ENCODE measurements at regions not wholly inside any gene's neighbourhood (a gene's known extent, or its start where the extent isn't known, plus 50 kb on each side); places are given as distances from the start of the nearest gene placed in this dataset.
A peak's percentile ranks its signal among the peaks of the same experiment; 100 is the strongest.

DNA sequence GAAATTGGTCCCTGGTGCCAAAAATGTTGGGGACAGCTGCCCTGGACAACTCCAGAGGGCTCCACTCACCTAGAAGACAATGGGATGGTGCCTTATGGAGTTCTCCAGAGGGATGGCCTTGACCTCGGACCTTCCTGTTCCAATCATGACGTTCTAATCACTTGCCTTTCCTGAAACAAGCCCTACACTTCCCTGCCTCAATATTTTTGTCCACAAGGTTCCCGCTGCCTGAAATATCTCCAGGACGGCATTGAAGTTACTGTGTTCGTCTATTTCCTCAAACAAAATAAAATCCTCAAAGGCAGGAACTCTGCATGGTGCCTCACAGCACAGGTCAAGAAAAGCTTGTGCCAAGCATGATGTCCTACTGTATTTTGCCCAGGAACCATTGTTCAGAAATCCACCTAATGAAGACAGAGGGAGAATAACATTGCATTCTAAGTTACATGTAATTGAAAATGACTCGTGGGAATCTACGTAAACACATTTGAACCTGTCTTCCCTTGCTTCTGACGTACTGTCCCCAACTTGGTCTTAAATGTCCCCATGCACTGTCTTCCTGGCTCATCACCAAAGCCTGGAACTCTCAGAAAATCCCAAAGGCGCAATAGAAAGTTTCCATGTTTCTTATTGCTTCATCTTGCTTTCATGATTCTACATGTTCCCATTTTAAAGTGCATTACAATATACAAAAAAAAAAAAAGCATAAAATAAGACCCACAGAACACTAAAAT is 342.3 kb upstream of the NRP1 start:
- Mint-ChIP-seq H3K36me3 (no peaks in the 10 kb centered on the region), H3K27ac (no peak overlapping the region), H3K4me1 (no peaks in the 10 kb centered on the region), H3K27me3 (no peaks in the 10 kb centered on the region), H3K4me3 (no peak overlapping the region), H3K9me3 (peaks cover 3% of the 10 kb centered on the region)
- ATAC-seq: no peak

DNA sequence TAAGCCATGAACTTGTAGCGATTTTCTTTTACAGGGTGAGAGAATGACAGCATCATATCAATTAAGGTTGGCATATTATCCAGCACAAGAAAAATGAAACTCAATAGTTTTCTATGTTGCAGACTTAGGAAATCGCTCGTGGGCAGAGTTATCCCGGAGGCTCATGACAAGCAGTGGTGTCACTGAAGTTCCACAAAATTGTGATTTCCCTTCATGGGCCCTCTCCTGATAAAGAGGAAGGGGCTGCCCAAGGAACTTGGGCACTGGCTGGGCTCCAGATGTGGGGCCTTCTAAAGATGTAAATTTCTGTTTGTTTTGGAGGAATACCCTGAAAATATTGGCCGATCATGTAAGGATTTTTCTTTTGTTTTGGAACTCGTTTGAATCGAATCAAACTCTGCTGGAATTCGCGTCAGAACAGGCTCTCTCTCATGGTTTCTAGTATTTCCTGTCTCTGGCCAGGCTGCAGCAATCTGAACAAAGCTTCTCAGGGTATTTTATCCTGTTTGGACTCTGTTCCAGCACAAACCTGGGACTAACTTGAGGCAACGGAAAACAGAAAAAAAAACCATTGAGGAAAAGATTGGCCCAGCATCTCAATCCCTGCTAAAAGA is 340.6 kb upstream of the NRP1 start:
- H3K4me1 Mint-ChIP-seq: no peaks in the 10 kb centered on the region
- peaks cover 3% of the 10 kb centered on the region for H3K9me3 Mint-ChIP-seq
- H3K36me3 Mint-ChIP-seq: no peaks in the 10 kb centered on the region
- H3K27me3 Mint-ChIP-seq: no peaks in the 10 kb centered on the region
- H3K27ac Mint-ChIP-seq: no peak overlapping the region
- no peak for ATAC-seq
- no peak overlapping the region for H3K4me3 Mint-ChIP-seq

DNA sequence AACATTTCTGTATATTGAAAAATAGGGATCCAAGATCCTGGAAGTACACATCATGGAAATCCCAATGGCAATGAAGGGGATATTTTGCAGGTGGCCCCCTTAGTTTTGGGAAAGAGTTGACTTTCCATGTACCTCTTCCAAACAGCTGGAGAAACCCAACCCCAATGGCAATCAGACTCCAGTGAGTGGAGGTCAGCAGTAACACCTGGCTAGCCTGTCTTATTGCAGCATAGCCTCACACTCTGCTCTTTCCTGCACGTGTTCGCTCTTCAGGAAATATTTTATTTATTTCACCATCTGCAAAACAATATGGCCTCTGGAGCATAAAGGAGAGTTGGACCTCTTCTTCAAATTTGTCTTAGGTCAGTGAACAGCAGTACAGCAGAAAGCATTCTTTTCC is 340.0 kb upstream of the NRP1 start:
- peaks cover 3% of the 10 kb centered on the region for H3K9me3 Mint-ChIP-seq
- H3K27ac Mint-ChIP-seq: no peak overlapping the region
- ATAC-seq: no peak
- no peaks in the 10 kb centered on the region for H3K27me3 Mint-ChIP-seq
- no peaks in the 10 kb centered on the region for H3K4me1 Mint-ChIP-seq
- no peak overlapping the region for H3K4me3 Mint-ChIP-seq
- no peaks in the 10 kb centered on the region for H3K36me3 Mint-ChIP-seq

DNA sequence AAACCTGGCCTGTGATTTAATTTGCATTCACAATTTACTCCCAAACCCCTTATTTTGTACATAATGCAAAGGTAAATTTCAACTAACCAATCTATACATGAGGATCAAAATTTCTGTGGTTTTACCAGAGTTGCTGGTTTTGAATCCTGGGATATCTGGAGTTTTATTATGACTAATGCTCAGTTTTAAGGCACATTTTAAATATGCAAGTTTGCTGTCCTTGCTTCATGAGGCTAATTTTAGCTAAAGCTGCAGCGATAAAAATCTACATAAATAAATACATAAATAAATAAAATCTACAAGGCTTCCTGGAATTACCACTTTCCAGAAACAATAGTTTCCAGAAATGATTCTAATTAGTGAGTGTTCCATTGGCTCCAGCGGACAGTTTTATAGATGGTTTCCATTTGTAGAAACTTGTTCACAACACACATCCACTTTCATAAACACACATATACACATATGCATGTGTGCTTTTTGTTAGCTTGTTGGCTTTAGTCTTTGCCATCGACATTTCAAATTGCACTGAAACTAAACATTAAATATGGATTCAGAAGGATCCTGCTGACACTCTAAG is 339.5 kb upstream of the NRP1 start:
- no peak overlapping the region for H3K27ac Mint-ChIP-seq
- no peak overlapping the region for H3K4me3 Mint-ChIP-seq
- no peaks in the 10 kb centered on the region for H3K27me3 Mint-ChIP-seq
- H3K36me3 Mint-ChIP-seq: no peaks in the 10 kb centered on the region
- H3K4me1 Mint-ChIP-seq: no peaks in the 10 kb centered on the region
- ATAC-seq: no peak
- peaks cover 3% of the 10 kb centered on the region for H3K9me3 Mint-ChIP-seq

DNA sequence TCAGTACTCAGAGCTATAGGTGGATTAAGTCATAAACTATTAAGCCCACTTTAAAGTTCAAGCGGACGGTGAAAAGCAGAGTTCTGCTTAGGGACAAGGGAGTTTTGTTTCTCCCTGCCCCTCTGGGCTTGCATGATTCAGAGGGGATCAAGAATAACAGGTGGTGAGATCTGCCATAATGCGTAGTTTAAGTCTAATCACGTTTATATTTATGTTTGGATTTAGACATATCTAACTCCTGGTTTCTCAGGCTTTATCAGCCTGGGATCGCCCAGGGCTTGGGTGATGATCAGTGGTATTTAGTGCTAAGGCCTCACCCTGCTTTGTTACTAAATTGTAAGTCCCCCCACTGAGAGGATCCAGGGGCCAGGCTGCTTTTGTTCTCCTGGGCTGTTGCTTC is 335.4 kb upstream of the NRP1 start:
- Mint-ChIP-seq H3K27me3 (no peaks in the 10 kb centered on the region), H3K4me3 (no peak overlapping the region), H3K27ac (no peak overlapping the region), H3K4me1 (no peaks in the 10 kb centered on the region), H3K36me3 (no peaks in the 10 kb centered on the region), H3K9me3 (no peaks in the 10 kb centered on the region)
- ATAC-seq: no peak

DNA sequence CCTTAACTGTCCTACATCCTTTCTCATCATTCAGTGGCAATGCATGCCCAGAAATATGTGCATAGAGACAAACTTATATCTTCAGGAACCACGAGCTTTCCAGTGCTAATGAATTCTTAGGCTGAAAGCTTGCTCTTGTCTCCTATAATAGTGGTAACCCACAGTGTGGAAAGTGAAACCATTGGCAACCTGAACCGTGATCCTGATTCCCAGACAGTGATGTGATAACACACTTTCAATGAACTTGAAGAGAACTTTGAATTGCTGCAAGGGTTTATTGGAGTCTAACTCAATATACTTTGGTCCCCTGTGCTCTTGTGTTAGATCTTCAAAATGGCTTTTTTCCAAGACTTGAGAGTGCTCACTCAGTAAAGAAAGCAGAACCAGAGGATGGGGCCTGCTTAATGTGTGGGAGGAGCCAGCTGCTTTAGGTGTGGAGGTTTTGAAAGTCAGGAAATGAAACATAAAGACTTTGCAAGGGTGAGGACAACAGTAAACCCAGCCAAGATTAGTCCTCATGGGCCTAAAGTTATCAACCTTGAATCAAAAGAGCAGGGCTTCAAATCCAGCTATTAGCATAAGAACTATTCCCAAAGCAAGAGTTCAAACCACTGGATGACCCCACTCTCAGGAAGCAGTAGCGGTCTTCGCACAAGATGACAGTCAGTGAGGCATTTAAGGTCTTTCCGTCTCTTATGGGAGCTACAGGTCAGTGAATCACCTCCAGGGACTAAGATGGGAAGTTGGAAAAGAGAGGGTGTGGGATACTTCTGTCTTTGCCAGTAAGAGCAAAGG is 332.4 kb upstream of the NRP1 start:
- H3K27me3 Mint-ChIP-seq: peaks cover 12% of the 10 kb centered on the region
- no peaks in the 10 kb centered on the region for H3K36me3 Mint-ChIP-seq
- ATAC-seq: no peak

DNA sequence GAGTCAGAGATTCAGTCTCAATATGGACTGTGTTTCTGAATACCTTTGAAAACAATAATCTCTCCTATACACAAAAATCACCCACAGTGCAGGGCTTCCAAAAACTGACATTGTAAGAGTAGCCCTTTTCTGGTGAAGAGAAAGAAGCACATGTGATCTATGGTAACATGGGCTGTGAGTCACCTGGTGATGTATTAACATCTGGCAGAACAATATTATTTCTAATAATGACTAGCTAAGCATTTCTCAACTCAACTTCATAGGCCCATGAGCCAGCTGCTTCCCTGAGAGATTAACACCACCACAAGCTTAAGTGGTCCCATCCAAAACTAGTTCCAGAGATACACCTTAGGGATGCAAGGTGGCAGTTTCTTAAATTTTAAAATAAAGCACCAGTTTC is 331.0 kb upstream of the NRP1 start:
- Mint-ChIP-seq H3K4me3 (no peak overlapping the region), H3K9me3 (peaks cover 4% of the 10 kb centered on the region), H3K4me1 (peaks cover 6% of the 10 kb centered on the region), H3K36me3 (no peaks in the 10 kb centered on the region), H3K27ac (no peak overlapping the region), H3K27me3 (peaks cover 15% of the 10 kb centered on the region)
- no peak for ATAC-seq

More for the DNA sequence above, 332.4 kb upstream of the NRP1 start:
- no peak overlapping the region for H3K4me3 Mint-ChIP-seq
- peaks cover 3% of the 10 kb centered on the region for H3K4me1 Mint-ChIP-seq
- H3K27ac Mint-ChIP-seq: no peak overlapping the region
- H3K9me3 Mint-ChIP-seq: peaks cover 4% of the 10 kb centered on the region

DNA sequence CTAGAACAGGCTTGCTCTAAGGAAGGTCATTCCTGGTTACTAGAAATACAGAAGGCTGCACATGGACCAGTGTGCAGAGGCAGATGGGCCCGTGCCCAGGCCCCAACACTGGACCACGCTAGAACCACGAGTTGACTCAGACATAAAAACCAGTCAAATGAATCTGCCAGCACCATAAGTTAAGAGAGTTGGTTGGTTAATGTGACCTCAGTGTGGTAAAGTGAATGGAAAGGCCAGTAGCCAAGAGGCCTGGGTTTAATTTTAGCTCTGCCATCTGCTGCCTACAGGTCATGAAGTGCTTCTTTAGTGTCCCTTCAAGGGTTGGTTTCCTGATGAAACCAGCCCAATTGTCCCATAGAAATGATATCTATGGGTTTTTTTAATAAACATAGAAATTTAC is 329.6 kb upstream of the NRP1 start:
- no peak overlapping the region for H3K4me3 Mint-ChIP-seq
- peaks cover 6% of the 10 kb centered on the region for H3K4me1 Mint-ChIP-seq
- no peak for ATAC-seq
- no peaks in the 10 kb centered on the region for H3K36me3 Mint-ChIP-seq
- peaks cover 15% of the 10 kb centered on the region for H3K27me3 Mint-ChIP-seq
- peaks cover 4% of the 10 kb centered on the region for H3K9me3 Mint-ChIP-seq
- H3K27ac Mint-ChIP-seq: no peak overlapping the region

DNA sequence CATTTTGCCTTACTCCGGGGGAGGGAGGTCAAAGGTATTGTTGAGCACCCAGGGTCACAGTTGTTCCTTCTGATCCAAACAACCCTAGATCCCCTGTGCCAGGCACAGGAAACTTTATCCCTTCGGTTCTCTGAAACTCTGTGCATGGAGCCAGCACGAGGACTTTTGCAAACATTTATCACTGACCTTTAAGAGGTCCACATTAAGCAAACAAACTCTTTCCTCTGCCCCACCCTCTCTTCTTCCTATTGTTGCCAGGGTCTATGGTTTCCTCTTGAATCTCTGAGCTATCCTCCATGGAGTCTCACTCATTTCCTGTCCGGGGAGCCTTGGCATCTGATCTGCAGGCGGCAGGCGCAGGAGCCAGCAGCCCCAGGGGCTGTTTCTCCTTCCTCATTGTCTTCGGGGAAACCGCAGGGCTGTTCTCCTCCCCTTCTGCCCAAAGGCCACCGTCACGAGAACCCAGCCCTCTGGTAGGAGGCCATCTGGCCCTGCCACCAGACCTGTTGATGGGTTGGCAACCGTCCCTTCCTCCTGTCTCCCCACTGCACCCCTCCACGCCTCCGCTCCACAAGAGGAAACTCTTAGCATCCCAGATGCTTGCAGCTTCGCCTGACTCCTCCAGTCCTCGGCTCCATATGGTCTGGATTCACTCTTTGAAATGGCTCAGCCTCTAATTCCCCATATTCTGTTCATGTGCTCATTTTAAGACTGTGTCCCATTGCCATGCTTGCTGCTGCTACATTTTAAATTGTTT is 327.3 kb upstream of the NRP1 start:
- H3K36me3 Mint-ChIP-seq: no peaks in the 10 kb centered on the region
- H3K4me1 Mint-ChIP-seq: peaks cover 6% of the 10 kb centered on the region
- H3K9me3 Mint-ChIP-seq: peaks cover 4% of the 10 kb centered on the region
- peak; percentile 48 for ATAC-seq
- H3K27ac Mint-ChIP-seq: no peak overlapping the region
- no peak overlapping the region for H3K4me3 Mint-ChIP-seq
- peaks cover 15% of the 10 kb centered on the region for H3K27me3 Mint-ChIP-seq

DNA sequence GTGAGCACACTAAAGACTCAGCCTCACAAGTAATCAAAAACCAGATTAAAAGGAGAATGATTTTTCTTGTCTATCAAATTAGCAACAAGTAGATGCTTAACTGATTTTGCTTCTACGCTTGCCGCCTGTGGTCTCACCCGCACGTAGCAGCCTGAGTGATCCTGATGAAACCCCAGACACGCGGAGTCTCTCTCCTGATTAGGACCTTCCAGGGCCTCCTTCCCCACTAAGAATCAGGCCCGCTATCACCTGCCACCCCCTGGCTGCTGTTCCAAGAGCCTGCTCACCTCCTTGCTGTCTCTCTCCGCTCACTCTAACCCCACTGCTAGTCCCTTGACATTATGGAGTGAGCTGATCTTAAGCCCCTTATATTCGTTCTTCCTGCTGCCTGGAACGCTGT is 325.9 kb upstream of the NRP1 start:
- H3K27me3 Mint-ChIP-seq: peaks cover 15% of the 10 kb centered on the region
- H3K4me3 Mint-ChIP-seq: no peak overlapping the region
- no peak overlapping the region for H3K27ac Mint-ChIP-seq
- no peak for ATAC-seq
- peaks cover 6% of the 10 kb centered on the region for H3K4me1 Mint-ChIP-seq
- H3K9me3 Mint-ChIP-seq: peaks cover 4% of the 10 kb centered on the region
- H3K36me3 Mint-ChIP-seq: no peaks in the 10 kb centered on the region

DNA sequence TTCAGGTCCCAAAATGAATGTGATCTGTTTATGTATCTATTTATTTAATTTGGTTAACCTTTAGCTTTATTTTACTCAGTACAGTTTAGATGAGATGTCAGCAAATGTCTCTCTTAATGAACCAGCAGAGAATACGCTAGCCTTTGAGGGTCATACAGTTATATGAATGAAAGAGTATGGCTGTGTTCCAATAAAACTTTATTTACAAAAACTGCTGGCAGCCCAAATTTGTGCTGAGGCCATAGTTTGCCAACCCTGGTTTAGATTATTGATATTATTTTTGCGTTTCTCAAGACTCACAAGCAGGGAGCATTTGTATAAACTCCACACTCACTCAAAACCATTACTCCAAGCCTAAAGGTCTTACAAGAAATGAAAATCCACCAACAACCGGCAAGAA is 323.4 kb upstream of the NRP1 start:
- Mint-ChIP-seq H3K27ac (no peak overlapping the region), H3K4me1 (peaks cover 6% of the 10 kb centered on the region), H3K27me3 (peaks cover 14% of the 10 kb centered on the region), H3K9me3 (peaks cover 8% of the 10 kb centered on the region), H3K36me3 (no peaks in the 10 kb centered on the region), H3K4me3 (no peak overlapping the region)
- no peak for ATAC-seq

DNA sequence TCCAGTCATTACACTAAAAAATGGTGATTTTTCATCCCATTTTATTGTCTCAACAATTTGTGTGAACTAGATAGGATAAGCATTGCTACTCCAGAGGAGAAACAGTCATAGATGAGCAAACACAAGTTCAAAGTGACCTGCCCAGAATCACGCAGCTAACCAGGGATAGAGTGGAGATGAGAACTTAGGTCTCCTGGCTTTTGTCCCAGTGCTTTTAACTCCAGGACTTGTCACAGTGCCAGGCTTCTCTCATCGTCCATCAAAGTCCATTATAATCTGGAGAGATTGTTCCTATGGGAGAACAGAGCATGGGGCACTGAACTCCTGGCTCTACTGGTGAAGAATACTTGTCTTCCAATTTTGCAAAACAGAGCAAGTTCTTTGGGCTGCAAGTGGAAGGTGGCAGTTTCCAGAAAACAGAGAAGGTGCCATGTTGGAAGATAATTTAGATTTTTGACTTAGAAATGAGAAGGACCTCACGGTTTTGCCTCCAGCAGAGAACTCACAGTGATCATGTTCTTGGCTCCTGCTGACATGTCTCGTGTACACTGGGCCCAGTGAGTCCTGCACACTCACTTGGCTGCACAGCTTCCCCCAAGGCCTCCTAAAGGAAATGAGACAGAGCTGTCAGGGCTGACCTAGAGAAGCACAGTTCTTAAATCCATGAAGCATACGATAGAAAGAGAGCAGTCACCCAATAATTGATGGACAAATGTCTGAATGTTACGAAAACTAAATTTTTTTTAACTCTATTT is 322.9 kb upstream of the NRP1 start:
- peaks cover 8% of the 10 kb centered on the region for H3K27me3 Mint-ChIP-seq
- peaks cover 8% of the 10 kb centered on the region for H3K9me3 Mint-ChIP-seq
- H3K36me3 Mint-ChIP-seq: no peaks in the 10 kb centered on the region
- no peak overlapping the region for H3K4me3 Mint-ChIP-seq
- peaks cover 6% of the 10 kb centered on the region for H3K4me1 Mint-ChIP-seq
- H3K27ac Mint-ChIP-seq: no peak overlapping the region
- ATAC-seq: no peak

DNA sequence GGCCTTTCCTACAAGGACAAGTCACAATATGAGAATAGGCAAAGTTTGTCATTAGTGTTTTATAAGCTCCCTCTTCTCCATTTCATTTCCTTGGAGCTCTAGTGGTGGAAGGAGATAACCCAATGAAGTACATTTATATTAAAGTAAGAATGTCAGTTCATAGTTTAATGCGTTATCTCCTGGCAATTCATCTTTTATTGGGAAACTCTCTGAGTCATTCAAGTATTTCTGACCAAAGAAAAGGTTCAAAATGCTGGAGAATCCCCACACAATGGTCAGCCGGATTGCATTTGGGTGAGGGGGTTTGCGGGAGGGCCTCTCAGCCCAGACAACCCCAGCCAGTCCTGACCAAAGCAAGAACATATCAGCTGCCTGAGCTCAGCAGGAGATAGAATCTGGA is 321.5 kb upstream of the NRP1 start:
- no peak for ATAC-seq
- Mint-ChIP-seq H3K27ac (no peak overlapping the region), H3K4me1 (no peaks in the 10 kb centered on the region), H3K4me3 (no peak overlapping the region), H3K36me3 (no peaks in the 10 kb centered on the region), H3K27me3 (no peaks in the 10 kb centered on the region), H3K9me3 (peaks cover 8% of the 10 kb centered on the region)

DNA sequence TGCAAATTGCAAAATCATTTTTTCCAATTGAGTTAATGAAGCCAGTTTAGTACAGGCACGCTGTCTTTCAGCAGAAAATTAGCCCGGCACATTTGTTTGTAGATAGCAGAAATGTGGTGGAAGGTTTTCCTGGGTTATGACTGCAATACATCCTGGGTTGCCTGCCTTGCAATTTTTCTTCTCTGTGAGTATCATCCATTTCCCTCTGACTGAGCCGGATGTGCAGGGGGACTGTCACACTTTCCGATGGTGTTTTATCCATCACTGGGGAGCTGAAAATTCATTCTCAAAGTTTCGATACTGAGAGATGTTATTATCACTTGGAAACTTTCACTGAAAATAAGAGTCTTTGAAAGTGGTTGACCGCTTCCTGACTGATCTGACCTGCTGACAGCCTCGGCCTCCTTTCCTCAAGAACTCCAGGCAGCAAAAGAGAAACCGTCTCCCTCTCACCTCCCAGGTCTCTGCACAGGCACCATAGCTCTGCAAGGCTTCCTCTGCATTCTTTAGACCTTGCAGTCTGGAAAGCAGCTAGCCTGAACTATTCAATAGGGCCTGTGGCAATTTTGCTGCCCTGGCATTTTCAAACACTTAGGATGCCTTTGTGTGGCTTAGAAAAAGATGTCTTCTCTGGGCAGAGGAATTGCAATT is 320.8 kb upstream of the NRP1 start:
- no peaks in the 10 kb centered on the region for H3K4me1 Mint-ChIP-seq
- H3K9me3 Mint-ChIP-seq: peaks cover 8% of the 10 kb centered on the region
- no peaks in the 10 kb centered on the region for H3K36me3 Mint-ChIP-seq
- no peak for ATAC-seq
- H3K27me3 Mint-ChIP-seq: no peaks in the 10 kb centered on the region
- H3K4me3 Mint-ChIP-seq: no peak overlapping the region
- H3K27ac Mint-ChIP-seq: no peak overlapping the region

All from stimulated activated memory B cell treated with anti-CD40 and anti-IgM and Interleukin-4, amounts not matched to agents 10 μg/mL and 1 μg/mL and 100 μg/mL, for 72 hours (primary cell).